Right lobe of liver (tissue), 4 donors: ENCODE measurements at regions not wholly inside any gene's neighbourhood (a gene's known extent, or its start where the extent isn't known, plus 50 kb on each side); places are given as distances from the start of the nearest gene placed in this dataset.

Experiments
- CTCF ChIP-seq, 4 donors: fragments of 200-600 bp in 3 of 4; fragments of 450-650 bp in 1 of 4; IDR thresholded peaks; one replicate each; pipeline versions ENCODE4 v1.5.1 to v1.8.0; 2016 to 2022; ENCODE audit warnings: antibody characterized with exemption in 4 of 4, mild to moderate bottlenecking in 2 of 4
- POLR2A ChIP-seq: fragments of 450-650 bp; IDR thresholded peaks from one replicate; pipeline ENCODE4 v1.6.1; 2017; ENCODE audit warnings: antibody characterized with exemption, mild to moderate bottlenecking
- donor health status: DM: no; HTN: no; CAD: no.
- donor health status: DM: no; HTN: no; CAD: no.
- donor health status: DM: no; HTN: yes; CAD: no.

GRCh38 chr3:140761076-140761639 is 83.3 kb downstream of the TRIM42 start:
- TF ChIP-seq CTCF (IDR thresholded peaks at IDR 0.05) (no peak), POLR2A (no peak)
